ENCODE measurements at regions not wholly inside any gene's neighbourhood (a gene's known extent, or its start where the extent isn't known, plus 50 kb on each side); places are given as distances from the start of the nearest gene placed in this dataset.

GRCh38 chr12:3371018-3371417, 120.0 kb upstream of the PRMT8 start:
- H4K20me1 ChIP-seq (replicated peaks; ENCODE audit: insufficient read depth) = no peaks in the 10 kb centered on the region; the same call in 1 of the 2 replicates
- Mint-ChIP-seq H3K36me3 (ENCODE audit: low read depth) (no peaks in the 10 kb centered on the region), H3K27me3 (ENCODE audit: insufficient read depth, low read depth, poor library complexity) (peaks cover 2% of the 10 kb centered on the region), H3K4me3 (no peak overlapping the region), H3K4me1 (no peaks in the 10 kb centered on the region), H3K9me3 (no peaks in the 10 kb centered on the region), H3K27ac (no peak overlapping the region)
- no peak overlapping the region for H3K27ac ChIP-seq (ENCODE audit: low read depth)
- H2AFZ ChIP-seq = no peak overlapping the region
- no peak overlapping the region for H3K4me2 ChIP-seq
- peaks cover 4% of the 10 kb centered on the region; the same call in 1 of the 2 replicates for H3K4me1 ChIP-seq (ENCODE audit: insufficient read depth)
- no peaks in the 10 kb centered on the region; the same call in 1 of the 2 replicates for H3K36me3 ChIP-seq (ENCODE audit: insufficient read depth)
- no peak for TF ChIP-seq ETS1 (IDR thresholded peaks at IDR 0.05)
- ATAC-seq = no peak
- no peak overlapping the region for H3K4me3 ChIP-seq
- H3K9me2 ChIP-seq (ENCODE audit: insufficient read depth) = no peaks in the 10 kb centered on the region
- H3F3A ChIP-seq (replicated peaks; ENCODE audit: low read depth) = peaks cover 3% of the 10 kb centered on the region; the same call in 1 of the 2 replicates
- H3K79me2 ChIP-seq (replicated peaks; ENCODE audit: insufficient read depth) = no peaks in the 10 kb centered on the region
- peaks cover 21% of the 10 kb centered on the region for H3K27me3 ChIP-seq (ENCODE audit: insufficient read depth)
- no peak for DNase-seq (ENCODE audit: low spot score)

- Histone ChIP-seq H3K4me2 (no peak overlapping the region), H2AFZ (no peak overlapping the region), H3K4me3 (no peak overlapping the region), H3K27ac (ENCODE audit: low read depth) (no peak overlapping the region), H3K36me3 (ENCODE audit: insufficient read depth) (no peaks in the 10 kb centered on the region; the same call in 1 of the 2 replicates), H3F3A (replicated peaks; ENCODE audit: low read depth) (no peaks in the 10 kb centered on the region), H3K79me2 (replicated peaks; ENCODE audit: insufficient read depth) (no peaks in the 10 kb centered on the region), H3K4me1 (ENCODE audit: insufficient read depth) (no peaks in the 10 kb centered on the region), H4K20me1 (replicated peaks; ENCODE audit: insufficient read depth) (no peaks in the 10 kb centered on the region), H3K9me2 (ENCODE audit: insufficient read depth) (no peaks in the 10 kb centered on the region), H3K27me3 (ENCODE audit: insufficient read depth) (no peaks in the 10 kb centered on the region)
- Mint-ChIP-seq H3K36me3 (ENCODE audit: low read depth) (no peaks in the 10 kb centered on the region), H3K27ac (no peak overlapping the region), H3K4me1 (peaks cover 3% of the 10 kb centered on the region; the same call in 1 of the 3 replicates), H3K9me3 (no peaks in the 10 kb centered on the region; the same call in 2 of the 3 replicates), H3K27me3 (ENCODE audit: insufficient read depth, low read depth, poor library complexity) (peaks cover 4% of the 10 kb centered on the region), H3K4me3 (no peak overlapping the region)
- ATAC-seq (no peak), DNase-seq (ENCODE audit: low spot score) (no peak)
- TF ChIP-seq REST (IDR thresholded peaks at IDR 0.05; ENCODE audit: unreplicated experiment) (no peak), ETS1 (IDR thresholded peaks at IDR 0.05) (no peak), EZH2phosphoT487 (IDR thresholded peaks at IDR 0.05; ENCODE audit: unreplicated experiment) (no peak), CTCF (conservative IDR thresholded peaks at IDR 0.05; ENCODE audit: low read depth in 2 of 2) (no peak), POLR2AphosphoS5 (IDR thresholded peaks at IDR 0.05; ENCODE audit: low read depth) (no peak), NANOG (IDR thresholded peaks at IDR 0.05; ENCODE audit: borderline replicate concordance) (no peak), ZNF114 (CRISPR knock-in tag; IDR thresholded peaks at IDR 0.05) (no peak), STAT1 (IDR thresholded peaks at IDR 0.05; ENCODE audit: unreplicated experiment) (no peak)
Observed at GRCh38 chr12:3375326-3375725, 115.7 kb upstream of the PRMT8 start.

Data from GM23338 (cell line).